Subcutaneous abdominal adipose tissue (tissue), 5 donors: ENCODE measurements at regions not wholly inside any gene's neighbourhood (a gene's known extent, or its start where the extent isn't known, plus 50 kb on each side); places are given as distances from the start of the nearest gene placed in this dataset.

Experiments
- H3K27ac ChIP-seq: one replicate; pipeline ENCODE4 v1.7.0; 2013; ENCODE audit warnings: low read depth, mild to moderate bottlenecking, inconsistent platforms, low read length, moderate library complexity
- H3K27me3 ChIP-seq, 5 donors: one replicate each; pipeline ENCODE4 v1.7.0; 2013; ENCODE audit warnings: low read length in 5 of 5, inconsistent platforms in 1 of 5; ENCODE audit not compliant: control insufficient read depth in 5 of 5, insufficient read depth in 4 of 5
- H3K36me3 ChIP-seq, 5 donors: one replicate each; pipeline ENCODE4 v1.7.0; 2013; ENCODE audit warnings: low read length in 5 of 5; ENCODE audit not compliant: control insufficient read depth in 5 of 5, insufficient read depth in 5 of 5
- H3K4me1 ChIP-seq, 5 donors: one replicate each; pipeline ENCODE4 v1.7.0; 2013; ENCODE audit warnings: low read length in 5 of 5, mild to moderate bottlenecking in 3 of 5, moderate library complexity in 1 of 5; ENCODE audit not compliant: control insufficient read depth in 5 of 5, insufficient read depth in 5 of 5
- H3K4me3 ChIP-seq, 5 donors: one replicate each; pipeline ENCODE4 v1.7.0; 2013; ENCODE audit warnings: low read length in 5 of 5, low read depth in 1 of 5
- H3K9ac ChIP-seq, 5 donors: one replicate each; pipeline ENCODE4 v1.7.0; 2013; ENCODE audit warnings: low read length in 5 of 5, mild to moderate bottlenecking in 4 of 5, moderate library complexity in 3 of 5
- H3K9me3 ChIP-seq, 5 donors: one replicate each; pipeline ENCODE4 v1.7.0; 2013; ENCODE audit warnings: low read length in 5 of 5; ENCODE audit not compliant: control insufficient read depth in 5 of 5
- donor health status: healthy.
- donor health status: healthy.
- donor health status: healthy.
- donor health status: healthy.
- donor health status: healthy.

GRCh38 chr4:138540056-138540800 is 298.1 kb upstream of the SLC7A11 start:
- Histone ChIP-seq H3K27ac (no peak overlapping the region), H3K27me3 (no peaks in the 10 kb centered on the region), H3K4me1 (peaks cover 0 to 8% (median 0%) of the 10 kb centered on the region in 5 donors), H3K36me3 (no peaks in the 10 kb centered on the region), H3K9ac (no peak overlapping the region), H3K4me3 (no peak overlapping the region), H3K9me3 (peaks cover 0 to 3% (median 0%) of the 10 kb centered on the region in 5 donors)

DNA sequence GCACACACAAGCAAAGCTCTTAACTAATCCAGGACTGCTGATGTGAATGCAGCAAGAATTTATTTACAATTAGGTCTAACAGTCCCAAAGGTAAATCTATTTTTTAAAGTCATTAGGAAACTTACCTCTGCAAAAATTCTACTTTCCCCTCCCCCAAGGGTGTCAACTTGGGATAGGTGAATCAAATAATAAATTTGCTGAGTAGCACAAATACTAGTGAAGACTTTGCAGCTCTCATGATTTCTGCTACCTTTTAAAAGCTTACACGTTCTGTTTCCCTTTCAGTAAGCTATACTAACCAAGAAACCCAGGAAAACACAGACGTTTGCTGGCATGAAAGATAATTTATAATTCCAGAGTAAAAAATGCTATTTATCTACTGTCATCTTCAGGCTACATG is 296.6 kb upstream of the SLC7A11 start:
- Histone ChIP-seq H3K9me3 (peaks cover 0 to 5% (median 0%) of the 10 kb centered on the region in 5 donors), H3K27me3 (no peaks in the 10 kb centered on the region), H3K4me3 (no peak overlapping the region), H3K27ac (no peak overlapping the region), H3K9ac (no peak overlapping the region), H3K4me1 (peaks cover 0 to 8% (median 0%) of the 10 kb centered on the region in 5 donors), H3K36me3 (no peaks in the 10 kb centered on the region)

DNA sequence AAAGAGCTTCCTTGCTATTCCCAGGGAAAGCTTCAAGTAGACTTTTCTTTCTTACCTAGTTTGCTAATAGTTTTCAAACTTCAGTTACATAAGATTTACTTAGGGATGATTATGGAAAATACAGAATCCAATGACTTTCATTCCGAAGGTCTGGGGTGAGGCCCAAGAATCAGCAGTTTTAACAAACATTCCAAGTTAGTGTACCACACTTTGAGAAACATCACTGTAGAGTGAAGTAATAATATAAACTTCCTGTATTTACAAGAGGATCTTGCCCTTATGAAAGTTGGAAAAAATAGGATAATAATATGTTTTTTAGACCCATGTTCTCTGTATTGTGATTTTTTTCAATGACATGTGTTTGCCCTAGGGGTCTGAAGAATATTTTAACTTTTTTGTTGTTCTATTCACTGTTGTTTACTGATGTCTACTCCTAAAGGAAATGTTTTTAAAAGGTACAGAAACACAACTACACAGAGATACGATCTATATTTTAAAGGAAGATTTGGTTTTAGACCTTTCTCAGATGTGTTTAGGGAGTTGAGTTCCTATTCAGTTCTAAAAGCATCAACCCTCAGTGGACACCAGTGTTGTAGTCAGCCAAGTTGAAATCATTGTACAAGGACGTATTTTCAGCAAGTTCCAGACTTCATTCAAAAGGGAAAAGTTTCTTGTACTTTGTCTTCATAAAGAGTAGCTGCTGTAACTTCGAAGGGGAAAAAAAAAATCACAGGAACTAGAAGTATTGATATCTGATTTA is 295.8 kb upstream of the SLC7A11 start:
- H3K4me3 ChIP-seq: no peak overlapping the region
- H3K27ac ChIP-seq: no peak overlapping the region
- no peaks in the 10 kb centered on the region for H3K27me3 ChIP-seq
- no peaks in the 10 kb centered on the region for H3K36me3 ChIP-seq
- H3K4me1 ChIP-seq: peaks cover 0 to 8% (median 0%) of the 10 kb centered on the region in 5 donors
- peaks cover 0 to 10% (median 0%) of the 10 kb centered on the region in 5 donors for H3K9me3 ChIP-seq
- H3K9ac ChIP-seq: no peak overlapping the region

- Histone ChIP-seq H3K36me3 (no peaks in the 10 kb centered on the region), H3K27me3 (no peaks in the 10 kb centered on the region), H3K4me3 (no peak overlapping the region), H3K4me1 (peaks cover 0 to 8% (median 0%) of the 10 kb centered on the region in 5 donors), H3K27ac (no peak overlapping the region), H3K9ac (no peak overlapping the region), H3K9me3 (peaks cover 5 to 18% (median 13%) of the 10 kb centered on the region in 5 donors)
Measured at GRCh38 chr4:138535316-138535715, 293.2 kb upstream of the SLC7A11 start.

GRCh38 chr4:138522366-138522765 is 280.2 kb upstream of the SLC7A11 start:
- no peak overlapping the region for H3K27ac ChIP-seq
- H3K27me3 ChIP-seq: no peaks in the 10 kb centered on the region
- no peaks in the 10 kb centered on the region for H3K36me3 ChIP-seq
- H3K4me3 ChIP-seq: no peak overlapping the region
- H3K4me1 ChIP-seq: no peaks in the 10 kb centered on the region
- no peak overlapping the region for H3K9ac ChIP-seq
- H3K9me3 ChIP-seq: no peaks in the 10 kb centered on the region

- Histone ChIP-seq H3K4me3 (no peak overlapping the region), H3K4me1 (no peaks in the 10 kb centered on the region), H3K36me3 (no peaks in the 10 kb centered on the region), H3K27me3 (no peaks in the 10 kb centered on the region), H3K9me3 (no peaks in the 10 kb centered on the region), H3K9ac (no peak overlapping the region), H3K27ac (no peak overlapping the region)
Measured at GRCh38 chr4:138521809-138522208, 279.7 kb upstream of the SLC7A11 start.

DNA sequence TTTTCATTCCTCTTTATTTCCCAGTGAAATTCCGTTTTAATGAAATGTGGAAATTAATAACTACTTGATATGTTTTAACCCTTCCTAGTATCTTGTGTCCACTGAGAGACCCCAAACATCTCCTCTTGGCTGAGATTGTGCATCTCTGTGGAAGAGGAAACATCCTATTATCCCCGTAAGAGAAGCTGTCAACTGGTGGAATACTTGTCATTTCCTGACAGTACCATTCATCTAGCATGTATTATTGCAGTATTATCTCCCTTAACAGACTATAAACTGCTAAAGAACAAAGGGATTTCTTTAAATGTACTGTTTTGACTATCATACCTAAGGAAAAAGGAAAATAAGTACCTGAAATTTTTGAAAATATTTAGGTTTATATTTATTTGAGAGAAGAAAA is 277.3 kb upstream of the SLC7A11 start:
- Histone ChIP-seq H3K27ac (no peak overlapping the region), H3K4me1 (no peaks in the 10 kb centered on the region), H3K36me3 (no peaks in the 10 kb centered on the region), H3K4me3 (no peak overlapping the region), H3K9ac (no peak overlapping the region), H3K27me3 (no peaks in the 10 kb centered on the region), H3K9me3 (no peaks in the 10 kb centered on the region)

DNA sequence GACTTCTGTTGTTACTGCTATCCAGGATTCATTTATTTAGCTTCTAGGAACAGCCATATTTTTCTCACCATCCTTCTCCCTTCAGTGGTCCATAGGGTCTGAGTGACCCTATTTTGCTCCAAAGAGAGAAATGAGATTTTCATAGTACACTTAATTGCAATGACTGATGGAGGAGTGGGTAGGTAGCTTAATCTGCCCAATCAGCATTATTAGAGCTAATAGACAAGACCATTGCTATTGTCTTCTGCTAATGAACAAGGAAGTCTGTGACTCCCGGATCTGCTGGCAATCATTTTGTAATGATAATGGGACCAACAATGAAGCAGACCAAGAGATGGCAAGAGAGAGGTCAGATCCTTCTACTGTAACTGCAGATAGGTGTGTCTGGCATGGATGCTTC is 271.4 kb upstream of the SLC7A11 start:
- no peaks in the 10 kb centered on the region for H3K9me3 ChIP-seq
- no peak overlapping the region for H3K4me3 ChIP-seq
- H3K36me3 ChIP-seq: no peaks in the 10 kb centered on the region
- no peak overlapping the region for H3K9ac ChIP-seq
- H3K27ac ChIP-seq: no peak overlapping the region
- no peaks in the 10 kb centered on the region for H3K27me3 ChIP-seq
- no peaks in the 10 kb centered on the region for H3K4me1 ChIP-seq

DNA sequence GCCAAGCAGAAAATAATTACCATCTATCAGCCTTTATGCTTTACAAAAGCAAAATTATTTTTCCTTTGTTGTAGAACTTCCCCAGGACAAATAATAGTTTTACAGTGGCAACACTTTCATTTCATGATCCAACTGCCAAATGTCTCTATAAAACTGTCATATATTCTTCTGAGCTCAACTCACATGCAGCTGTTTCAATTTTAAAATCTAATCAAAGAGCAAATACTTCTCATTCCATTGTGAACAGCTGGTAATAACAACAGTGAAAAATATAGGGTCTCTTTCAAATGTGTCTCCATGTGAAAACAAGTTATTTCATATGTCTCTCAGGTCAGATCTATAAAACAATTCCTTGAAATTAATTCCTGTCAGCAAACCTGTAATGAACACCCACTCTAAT is 270.6 kb upstream of the SLC7A11 start:
- H3K4me1 ChIP-seq: peaks cover 0 to 6% (median 0%) of the 10 kb centered on the region in 5 donors
- H3K9me3 ChIP-seq: no peaks in the 10 kb centered on the region
- no peak overlapping the region for H3K27ac ChIP-seq
- H3K36me3 ChIP-seq: no peaks in the 10 kb centered on the region
- H3K9ac ChIP-seq: no peak overlapping the region
- no peaks in the 10 kb centered on the region for H3K27me3 ChIP-seq
- H3K4me3 ChIP-seq: no peak overlapping the region

GRCh38 chr4:138510053-138510452 is 267.9 kb upstream of the SLC7A11 start:
- H3K4me1 ChIP-seq: peaks cover 0 to 13% (median 0%) of the 10 kb centered on the region in 5 donors
- H3K27me3 ChIP-seq: no peaks in the 10 kb centered on the region
- no peak overlapping the region for H3K9ac ChIP-seq
- H3K36me3 ChIP-seq: no peaks in the 10 kb centered on the region
- no peaks in the 10 kb centered on the region for H3K9me3 ChIP-seq
- H3K27ac ChIP-seq: no peak overlapping the region
- H3K4me3 ChIP-seq: no peak overlapping the region
